ENCODE measurements at regions not wholly inside any gene's neighbourhood (a gene's known extent, or its start where the extent isn't known, plus 50 kb on each side); places are given as distances from the start of the nearest gene placed in this dataset.

DNA sequence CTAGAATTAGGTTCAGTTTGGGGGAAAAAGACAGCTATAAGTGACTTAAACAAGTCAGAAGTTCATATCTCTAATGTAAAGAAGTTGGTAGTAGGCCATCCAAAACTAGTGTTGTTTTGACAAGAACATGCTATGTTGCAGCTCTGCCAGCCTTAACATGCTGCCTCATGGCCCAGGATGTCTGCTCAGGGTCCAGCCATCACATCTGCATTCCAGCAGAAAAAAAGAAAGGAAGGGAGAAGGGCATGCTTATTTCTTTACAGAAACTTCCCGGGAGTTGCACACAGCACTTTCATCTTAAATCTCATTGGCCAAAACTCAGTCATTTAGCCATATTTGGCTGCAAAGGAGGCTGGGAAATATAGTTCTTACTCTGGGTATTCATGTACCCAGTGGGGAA is 400.4 kb upstream of the PODXL start:
- TF ChIP-seq, protein P1, sequence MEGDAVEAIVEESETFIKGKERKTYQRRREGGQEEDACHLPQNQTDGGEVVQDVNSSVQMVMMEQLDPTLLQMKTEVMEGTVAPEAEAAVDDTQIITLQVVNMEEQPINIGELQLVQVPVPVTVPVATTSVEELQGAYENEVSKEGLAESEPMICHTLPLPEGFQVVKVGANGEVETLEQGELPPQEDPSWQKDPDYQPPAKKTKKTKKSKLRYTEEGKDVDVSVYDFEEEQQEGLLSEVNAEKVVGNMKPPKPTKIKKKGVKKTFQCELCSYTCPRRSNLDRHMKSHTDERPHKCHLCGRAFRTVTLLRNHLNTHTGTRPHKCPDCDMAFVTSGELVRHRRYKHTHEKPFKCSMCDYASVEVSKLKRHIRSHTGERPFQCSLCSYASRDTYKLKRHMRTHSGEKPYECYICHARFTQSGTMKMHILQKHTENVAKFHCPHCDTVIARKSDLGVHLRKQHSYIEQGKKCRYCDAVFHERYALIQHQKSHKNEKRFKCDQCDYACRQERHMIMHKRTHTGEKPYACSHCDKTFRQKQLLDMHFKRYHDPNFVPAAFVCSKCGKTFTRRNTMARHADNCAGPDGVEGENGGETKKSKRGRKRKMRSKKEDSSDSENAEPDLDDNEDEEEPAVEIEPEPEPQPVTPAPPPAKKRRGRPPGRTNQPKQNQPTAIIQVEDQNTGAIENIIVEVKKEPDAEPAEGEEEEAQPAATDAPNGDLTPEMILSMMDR (IDR thresholded peaks at IDR 0.05), result no peak

DNA sequence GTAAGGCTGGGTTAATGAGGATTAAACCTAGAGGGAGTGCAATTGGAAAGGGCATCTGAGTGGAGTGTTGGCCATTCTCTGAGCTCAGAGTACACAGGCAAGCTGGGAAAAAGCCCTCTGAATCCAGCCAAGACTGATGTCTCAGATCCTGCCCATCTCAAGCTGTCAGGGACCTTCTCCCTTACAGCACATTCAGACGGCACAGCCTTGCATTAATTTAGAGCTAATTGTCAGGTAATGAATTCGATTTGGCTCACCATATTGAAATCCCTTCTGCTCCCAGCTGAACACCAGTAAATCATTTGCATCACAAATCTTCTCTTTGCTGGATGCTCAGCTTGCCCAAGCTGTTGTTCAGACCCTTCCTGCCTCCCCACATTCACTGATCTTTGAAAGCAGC is 399.3 kb upstream of the PODXL start:
- TF ChIP-seq, protein P1 (IDR thresholded peaks at IDR 0.05), result no peak

DNA sequence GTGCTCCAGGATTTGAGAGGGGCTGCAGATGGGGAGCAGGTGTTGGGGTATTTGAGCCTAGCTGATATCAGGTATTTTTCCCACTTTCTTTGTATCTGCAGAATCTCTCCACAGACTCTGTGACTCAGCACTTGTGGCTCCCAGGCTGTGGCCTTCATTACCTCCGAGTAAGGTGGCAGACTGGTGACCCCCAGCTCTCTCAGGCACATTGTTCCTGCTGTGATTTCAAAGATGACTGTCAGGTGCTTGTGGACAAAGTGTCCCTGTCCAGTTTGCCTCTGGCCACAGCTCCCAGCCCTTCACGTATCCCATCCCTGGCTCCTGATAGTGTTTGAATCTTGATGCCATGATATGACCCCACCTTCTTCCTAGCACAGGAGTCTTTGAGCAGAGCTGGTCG is 396.8 kb upstream of the PODXL start:
- TF ChIP-seq, protein P1 (IDR thresholded peaks at IDR 0.05), result no peak

DNA sequence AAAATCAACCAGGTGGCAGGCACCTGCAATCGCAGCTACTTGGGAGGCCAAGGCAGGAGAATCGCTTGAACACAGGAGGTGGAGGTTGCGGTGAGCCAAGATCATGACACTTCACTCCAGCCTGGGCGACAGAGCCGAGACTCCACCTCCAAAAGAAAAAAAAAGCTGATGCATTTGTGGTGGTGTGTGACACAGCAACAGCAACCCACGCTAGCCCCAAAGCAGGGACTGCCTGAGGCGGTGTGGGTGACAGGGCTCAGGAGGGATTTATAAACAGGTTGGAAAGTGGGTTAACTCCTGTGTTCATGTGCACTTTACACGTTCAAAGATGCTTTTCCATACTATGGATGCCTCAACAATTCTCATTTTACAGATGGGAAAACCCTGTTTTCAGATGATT is 395.9 kb upstream of the PODXL start:
- TF ChIP-seq, protein P1 (IDR thresholded peaks at IDR 0.05), result no peak

GRCh38 chr7:131950758-131951157 is 394.3 kb upstream of the PODXL start:
- TF ChIP-seq, protein P1 (IDR thresholded peaks at IDR 0.05), result no peak

- TF ChIP-seq, protein P1 (IDR thresholded peaks at IDR 0.05), result no peak
These were observed 393.2 kb upstream of the PODXL start for GRCh38 chr7:131949659-131950058.

DNA sequence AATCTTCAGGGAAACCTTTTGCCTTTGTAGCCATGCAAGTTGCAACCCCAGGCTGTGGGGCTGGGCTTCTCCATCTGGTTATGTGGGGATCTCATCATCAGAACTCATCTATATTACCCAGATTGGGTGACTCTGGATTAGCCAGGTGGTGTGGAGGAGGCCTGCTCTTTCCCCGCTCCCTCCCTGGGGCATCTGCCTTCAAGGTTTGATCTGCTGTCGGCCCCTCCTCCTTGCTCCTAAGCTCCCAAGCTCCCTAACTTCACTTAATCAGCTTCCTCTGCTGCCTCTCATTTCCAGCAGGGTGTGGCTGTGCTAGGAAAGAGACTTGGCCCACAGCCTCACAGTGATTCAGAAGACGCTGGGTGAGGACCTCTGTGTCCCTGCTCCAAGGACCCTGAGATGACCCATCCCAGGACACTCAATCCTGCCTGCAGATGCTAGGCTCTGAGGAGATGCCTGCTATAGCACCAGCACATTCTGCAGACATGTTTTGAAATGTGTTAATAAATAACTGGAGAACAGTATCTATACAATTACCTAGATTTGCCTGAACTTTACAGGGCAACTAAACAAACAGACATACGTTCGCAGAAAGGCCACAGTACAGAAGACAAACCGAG is 392.1 kb upstream of the PODXL start:
- TF ChIP-seq, protein P1 (IDR thresholded peaks at IDR 0.05), result no peak

- TF ChIP-seq, protein P1 (IDR thresholded peaks at IDR 0.05), result no peak
These were observed 391.2 kb upstream of the PODXL start for GRCh38 chr7:131947661-131948060.
